ENCODE measurements at regions not wholly inside any gene's neighbourhood (a gene's known extent, or its start where the extent isn't known, plus 50 kb on each side); places are given as distances from the start of the nearest gene placed in this dataset.

- DNase-seq = no peak
These were observed 473.6 kb downstream of the RMST start for GRCh38 chr12:97936165-97936564.

- DNase-seq = no peak
These were observed 475.4 kb downstream of the RMST start for GRCh38 chr12:97938031-97938430.

- no peak for DNase-seq
These were observed 476.6 kb downstream of the RMST start for GRCh38 chr12:97939156-97939555.

GRCh38 chr12:97940105-97940504 is 477.5 kb downstream of the RMST start:
- DNase-seq = no peak

GRCh38 chr12:97940629-97941028 is 478.0 kb downstream of the RMST start:
- DNase-seq = no peak

GRCh38 chr12:97941686-97942354 is 479.2 kb downstream of the RMST start:
- DNase-seq = no peak

- no peak for DNase-seq
These were observed 480.8 kb downstream of the RMST start for GRCh38 chr12:97943359-97943758.

GRCh38 chr12:97944576-97944975 is 482.0 kb downstream of the RMST start:
- no peak for DNase-seq

- no peak for DNase-seq
These were observed 484.1 kb downstream of the RMST start for GRCh38 chr12:97946701-97947100.

GRCh38 chr12:97948591-97948990 is 486.0 kb downstream of the RMST start:
- DNase-seq = no peak

GRCh38 chr12:97951239-97951638 is 488.6 kb downstream of the RMST start:
- DNase-seq = no peak

GRCh38 chr12:97951717-97952116 is 489.1 kb downstream of the RMST start:
- no peak for DNase-seq

GRCh38 chr12:97957109-97957508 is 494.5 kb downstream of the RMST start:
- no peak for DNase-seq

GRCh38 chr12:97960225-97960624 is 497.6 kb downstream of the RMST start:
- no peak for DNase-seq

- DNase-seq = peak in 1 of 2 donors; percentile 3
These were observed 498.4 kb downstream of the RMST start for GRCh38 chr12:97960741-97961608.

- DNase-seq = no peak
These were observed 505.2 kb downstream of the RMST start for GRCh38 chr12:97967831-97968230.

GRCh38 chr12:97968641-97969197 is 506.1 kb downstream of the RMST start:
- no peak for DNase-seq

GRCh38 chr12:97977870-97978405 is 515.3 kb downstream of the RMST start:
- no peak for DNase-seq

GRCh38 chr12:97982684-97983083 is 520.1 kb downstream of the RMST start:
- DNase-seq = no peak

GRCh38 chr12:97983796-97984195 is 521.2 kb downstream of the RMST start:
- no peak for DNase-seq

GRCh38 chr12:97984436-97984835 is 521.8 kb downstream of the RMST start:
- DNase-seq = no peak

- DNase-seq = no peak
These were observed 522.5 kb downstream of the RMST start for GRCh38 chr12:97984974-97985580.

GRCh38 chr12:97985834-97986233 is 523.2 kb downstream of the RMST start:
- no peak for DNase-seq

Measured in CD4-positive, alpha-beta T cell treated with Interferon alpha-2 for 1 hour (primary cell).